ENCODE measurements at regions not wholly inside any gene's neighbourhood (a gene's known extent, or its start where the extent isn't known, plus 50 kb on each side); places are given as distances from the start of the nearest gene placed in this dataset. TPM values are rescaled to one million over a fixed set of nuclear protein-coding genes. Genes with fewer than 3 reads are reported as not detected.

Small RNAs in the stretch of these regions (small RNA-seq; reads per million reads assigned to genes)
- gene RF00002 (0.52 reads per million), gene RF00019 (not detected)

Measured in omental fat pad (tissue), 1 donor.